ENCODE measurements at regions not wholly inside any gene's neighbourhood (a gene's known extent, or its start where the extent isn't known, plus 50 kb on each side); places are given as distances from the start of the nearest gene placed in this dataset.
"Not testable (repeated sequence)": the region's sequence is repeated elsewhere in the genome, so short reads cannot be mapped to it uniquely, and the experiment has no call there.

GRCh38 chr7:98728555-98728954 is 111.5 kb downstream of the NPTX2 start:
- no peak for DNase-seq

- DNase-seq, result no peak
These were observed 112.0 kb downstream of the NPTX2 start for GRCh38 chr7:98729121-98729520.

- DNase-seq, result no peak
These were observed 113.2 kb downstream of the NPTX2 start for GRCh38 chr7:98730326-98730725.

GRCh38 chr7:98731651-98732050 is 114.6 kb downstream of the NPTX2 start:
- DNase-seq, result no peak

GRCh38 chr7:98733036-98733435 is 116.0 kb downstream of the NPTX2 start:
- peak; percentile 63 for DNase-seq

GRCh38 chr7:98735801-98736200 is 118.7 kb downstream of the NPTX2 start:
- DNase-seq, result no peak

GRCh38 chr7:98736461-98736860 is 119.4 kb downstream of the NPTX2 start:
- not testable (repeated sequence) for DNase-seq

GRCh38 chr7:98737176-98737575 is 120.1 kb downstream of the NPTX2 start:
- DNase-seq, result no peak

- no peak for DNase-seq
These were observed 123.6 kb downstream of the NPTX2 start for GRCh38 chr7:98740643-98741042.

- peak; percentile 45 for DNase-seq
These were observed 124.0 kb downstream of the TMEM130 start for GRCh38 chr7:98745722-98746318.

GRCh38 chr7:98748090-98748489 is 121.7 kb downstream of the TMEM130 start:
- no peak for DNase-seq

- no peak for DNase-seq
These were observed 116.6 kb downstream of the TMEM130 start for GRCh38 chr7:98753176-98753575.

GRCh38 chr7:98753989-98754479 is 115.8 kb downstream of the TMEM130 start:
- peak; percentile 63 for DNase-seq

- no peak for DNase-seq
These were observed 114.5 kb downstream of the TMEM130 start for GRCh38 chr7:98755138-98755898.

GRCh38 chr7:98758157-98758556 is 111.7 kb downstream of the TMEM130 start:
- DNase-seq, result no peak

GRCh38 chr7:98760201-98760651 is 109.6 kb downstream of the TMEM130 start:
- no peak for DNase-seq

- DNase-seq, result no peak
These were observed 108.6 kb downstream of the TMEM130 start for GRCh38 chr7:98761225-98761624.

- DNase-seq, result no peak
These were observed 107.2 kb downstream of the TMEM130 start for GRCh38 chr7:98762620-98763019.

- DNase-seq, result no peak
These were observed 106.4 kb downstream of the TMEM130 start for GRCh38 chr7:98763441-98763840.

- no peak for DNase-seq
These were observed 104.9 kb downstream of the TMEM130 start for GRCh38 chr7:98764946-98765345.

- not testable (repeated sequence) for DNase-seq
These were observed 99.7 kb downstream of the TMEM130 start for GRCh38 chr7:98770085-98770484.

- peak; percentile 88 for DNase-seq
These were observed 98.3 kb downstream of the TMEM130 start for GRCh38 chr7:98771519-98771918.

- DNase-seq, result no peak
These were observed 97.7 kb downstream of the TMEM130 start for GRCh38 chr7:98771941-98772603.

GRCh38 chr7:98774884-98775283 is 94.9 kb downstream of the TMEM130 start:
- peak; percentile 92 for DNase-seq

All from NCI-H2171 treated with DMSO at 0.1 percent for 48 hours (cell line).